Liver (tissue), 8 donors: ENCODE measurements at regions not wholly inside any gene's neighbourhood (a gene's known extent, or its start where the extent isn't known, plus 50 kb on each side); places are given as distances from the start of the nearest gene placed in this dataset.

ENCODE experiments used
- DNase-seq: peaks from one replicate; pipeline ENCODE4 v3.0.0-alpha.2; 2017; ENCODE audit warnings: low spot score
- H3K27ac ChIP-seq, 2 donors: one replicate each; pipeline ENCODE4 v1.7.0; 2013; ENCODE audit warnings: inconsistent platforms in 2 of 2, low read length in 2 of 2, control low read depth in 1 of 2, low read depth in 1 of 2, mild to moderate bottlenecking in 1 of 2
- H3K27me3 ChIP-seq, 4 donors: one replicate each; pipeline versions ENCODE4 v1.6.1 to v1.7.0; 2013; ENCODE audit warnings: low read length in 3 of 4, inconsistent platforms in 1 of 4, mild to moderate bottlenecking in 1 of 4, moderate library complexity in 1 of 4; ENCODE audit not compliant: control insufficient read depth in 4 of 4, insufficient read depth in 4 of 4
- H3K36me3 ChIP-seq, 4 donors: one replicate each; pipeline versions ENCODE4 v1.6.1 to v1.7.0; 2013; ENCODE audit warnings: low read length in 3 of 4, mild to moderate bottlenecking in 3 of 4, low read depth in 1 of 4, moderate library complexity in 1 of 4; ENCODE audit not compliant: control insufficient read depth in 4 of 4, insufficient read depth in 3 of 4
- H3K4me1 ChIP-seq, 4 donors: one replicate each; pipeline versions ENCODE4 v1.6.1 to v1.7.0; 2013; ENCODE audit warnings: low read length in 3 of 4, mild to moderate bottlenecking in 3 of 4, moderate library complexity in 1 of 4; ENCODE audit not compliant: control insufficient read depth in 4 of 4, insufficient read depth in 4 of 4
- H3K4me3 ChIP-seq, 3 donors: one replicate each; pipeline versions ENCODE4 v1.6.1 to v1.7.0; 2013; ENCODE audit warnings: low read length in 3 of 3, control low read depth in 1 of 3, low read depth in 1 of 3, mild to moderate bottlenecking in 1 of 3
- H3K9ac ChIP-seq, 2 donors: one replicate each; pipeline ENCODE4 v1.7.0; 2013; ENCODE audit warnings: low read length in 2 of 2, mild to moderate bottlenecking in 2 of 2, moderate library complexity in 2 of 2, control low read depth in 1 of 2, low read depth in 1 of 2
- H3K9me3 ChIP-seq, 4 donors: one replicate each; pipeline versions ENCODE4 v1.6.1 to v1.7.0; 2013; ENCODE audit warnings: low read length in 3 of 4; ENCODE audit not compliant: control insufficient read depth in 4 of 4
- ATF3 ChIP-seq: IDR thresholded peaks from 2 replicates; pipeline ENCODE4 v1.6.1; 2016; ENCODE audit warnings: antibody characterized with exemption
- CTCF ChIP-seq: fragments of 150-350 bp; IDR thresholded peaks from 2 replicates; pipeline ENCODE4 v1.5.1; 2017; ENCODE audit warnings: improper control_type of control experiment, low read depth, low read length; ENCODE audit not compliant: missing input control
- EGR1 ChIP-seq, 2 donors: IDR thresholded peaks; 2 replicates each; pipeline ENCODE4 v1.6.1; 2016 to 2018; ENCODE audit warnings: antibody characterized with exemption in 2 of 2, low read depth in 2 of 2
- FOXA1 ChIP-seq: IDR thresholded peaks from 2 replicates; pipeline ENCODE4 v1.6.1; 2016; ENCODE audit warnings: antibody characterized with exemption
- FOXA2 ChIP-seq: IDR thresholded peaks from 2 replicates; pipeline ENCODE4 v1.6.1; 2016; ENCODE audit warnings: antibody characterized with exemption
- GABPA ChIP-seq, 2 donors: IDR thresholded peaks in 1 of 2; conservative IDR thresholded peaks in 1 of 2; 2 replicates each; pipeline ENCODE4 v1.6.1; 2016; ENCODE audit warnings: antibody characterized with exemption in 2 of 2, mild to moderate bottlenecking in 1 of 2, moderate library complexity in 1 of 2
- HNF4A ChIP-seq, 2 donors: conservative IDR thresholded peaks; 2 replicates each; pipeline ENCODE4 v1.6.1; 2016; ENCODE audit warnings: antibody characterized with exemption in 2 of 2, mild to moderate bottlenecking in 2 of 2
- HNF4G ChIP-seq: IDR thresholded peaks from 2 replicates; pipeline ENCODE4 v1.6.1; 2016; ENCODE audit warnings: antibody characterized with exemption
- JUND ChIP-seq, 2 donors: IDR thresholded peaks; 2 replicates each; pipeline ENCODE4 v1.6.1; 2016; ENCODE audit warnings: antibody characterized with exemption in 2 of 2
- MAX ChIP-seq: IDR thresholded peaks from 2 replicates; pipeline ENCODE4 v1.6.1; 2016; ENCODE audit warnings: antibody characterized with exemption
- NR2F2 ChIP-seq: IDR thresholded peaks from 2 replicates; pipeline ENCODE4 v1.6.1; 2016; ENCODE audit warnings: antibody characterized with exemption
- RAD21 ChIP-seq, 2 donors: IDR thresholded peaks; 2 replicates each; pipeline ENCODE4 v1.6.1; 2016; ENCODE audit warnings: antibody characterized with exemption in 2 of 2, mild to moderate bottlenecking in 2 of 2
- REST ChIP-seq: IDR thresholded peaks from 2 replicates; pipeline ENCODE4 v1.6.1; 2016; ENCODE audit warnings: antibody characterized with exemption, mild to moderate bottlenecking
- RXRA ChIP-seq, 2 donors: IDR thresholded peaks; 2 replicates each; pipeline ENCODE4 v1.6.1; 2017 to 2018; ENCODE audit warnings: antibody characterized with exemption in 2 of 2, mild to moderate bottlenecking in 1 of 2
- SP1 ChIP-seq: IDR thresholded peaks from 2 replicates; pipeline ENCODE4 v1.6.1; 2018; ENCODE audit warnings: antibody characterized with exemption, mild to moderate bottlenecking
- TAF1 ChIP-seq: conservative IDR thresholded peaks from 2 replicates; pipeline ENCODE4 v1.6.1; 2016; ENCODE audit warnings: antibody characterized with exemption, mild to moderate bottlenecking
- ZBTB33 ChIP-seq: IDR thresholded peaks from 2 replicates; pipeline ENCODE4 v1.6.1; 2016; ENCODE audit warnings: antibody characterized with exemption
- WGBS: extraction: QIAGEN DNeasy Blood & Tissue Kit; methylation state at CpG from one replicate; pipeline ENCODE4 v1.1.7; 2013; 5-methylcytosine and 5-hydroxymethylcytosine counted together
- donor health status: healthy.
- donor health status: healthy.
- donor health status: healthy.
- donor health status: healthy.
- donor health status: healthy.

- TF ChIP-seq CTCF (no peak), HNF4A (conservative IDR thresholded peaks at IDR 0.05) (no peak), MAX (no peak), SP1 (no peak), ZBTB33 (no peak), RXRA (IDR thresholded peaks at IDR 0.05) (no peak)
Measured at GRCh38 chr9:79173932-79174331, 397.8 kb upstream of the TLE4 start (continued).

- Histone ChIP-seq H3K27ac (no peak overlapping the region), H3K9me3 (no peaks in the 10 kb centered on the region), H3K4me1 (no peaks in the 10 kb centered on the region), H3K27me3 (no peaks in the 10 kb centered on the region), H3K9ac (no peak overlapping the region), H3K4me3 (no peak overlapping the region), H3K36me3 (no peaks in the 10 kb centered on the region)
- DNase-seq, result no peak
- TF ChIP-seq FOXA2 (no peak), TAF1 (no peak), CTCF (no peak), RXRA (IDR thresholded peaks at IDR 0.05) (no peak), MAX (no peak), REST (no peak), GABPA (IDR thresholded peaks at IDR 0.05 in 1 of 2, conservative IDR thresholded peaks at IDR 0.05 in 1 of 2) (no peak), ATF3 (no peak), NR2F2 (no peak), SP1 (no peak), HNF4A (conservative IDR thresholded peaks at IDR 0.05) (no peak), EGR1 (IDR thresholded peaks at IDR 0.05; ENCODE audit: low read depth in 2 of 2) (no peak), HNF4G (no peak), JUND (IDR thresholded peaks at IDR 0.05) (no peak), RAD21 (IDR thresholded peaks at IDR 0.05) (no peak), FOXA1 (no peak), ZBTB33 (no peak)
- WGBS, result 36% methylated on average over 4 of the region's 4 CpGs
Measured at GRCh38 chr9:79176014-79176697, 395.6 kb upstream of the TLE4 start.
